Mesothelial cell of epicardium (in vitro differentiated cells): ENCODE measurements at regions not wholly inside any gene's neighbourhood (a gene's known extent, or its start where the extent isn't known, plus 50 kb on each side); places are given as distances from the start of the nearest gene placed in this dataset.
A peak's percentile ranks its signal among the peaks of the same experiment; 100 is the strongest.
"Not testable (repeated sequence)": the region's sequence is repeated elsewhere in the genome, so short reads cannot be mapped to it uniquely, and the experiment has no call there.

Source experiments
- DNase-seq, 2 experiments: peaks; one replicate each; pipeline ENCODE4 v3.0.0; 2021; ENCODE audit warnings: low spot score in 2 of 2; ENCODE audit not compliant: unreplicated experiment in 2 of 2
- H3K27ac Mint-ChIP-seq: 2 replicates; pipeline ENCODE4 v1.8.0; 2021; ENCODE audit warnings: mixed read lengths
- H3K27me3 Mint-ChIP-seq: 2 replicates; pipeline ENCODE4 v1.8.0; 2021; ENCODE audit warnings: low read depth, mixed read lengths
- H3K36me3 Mint-ChIP-seq: 2 replicates; pipeline ENCODE4 v1.8.0; 2021; ENCODE audit warnings: mixed read lengths
- H3K4me1 Mint-ChIP-seq: 2 replicates; pipeline ENCODE4 v1.8.0; 2021; ENCODE audit warnings: mixed read lengths
- H3K4me3 Mint-ChIP-seq: 2 replicates; pipeline ENCODE4 v1.8.0; 2021; ENCODE audit warnings: mild to moderate bottlenecking, moderate library complexity, mixed read lengths
- H3K9me3 Mint-ChIP-seq: 2 replicates; pipeline ENCODE4 v1.8.0; 2021; ENCODE audit warnings: mixed read lengths

DNA sequence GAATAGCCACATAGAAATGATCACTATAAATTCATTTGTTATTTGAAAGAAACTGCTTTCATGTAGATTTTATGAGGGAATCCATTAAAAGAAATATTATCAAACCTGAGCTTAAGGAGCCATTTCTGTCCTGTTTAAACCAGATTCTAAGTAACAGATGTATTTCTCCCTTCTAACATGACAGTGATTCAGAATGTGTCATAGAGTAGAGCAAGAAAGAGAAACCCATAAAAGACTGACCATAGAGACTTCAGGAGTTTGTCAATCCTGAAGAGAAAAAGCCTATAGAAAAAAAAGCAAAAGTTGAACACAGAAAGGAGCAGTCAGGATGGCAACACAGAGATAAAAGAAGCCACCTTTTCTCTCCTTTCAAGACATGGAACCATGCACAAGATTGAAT, 390.6 kb downstream of the PRIM2 start:
- not testable (repeated sequence) for H3K27me3 Mint-ChIP-seq, DNase-seq, H3K4me1 Mint-ChIP-seq, H3K4me3 Mint-ChIP-seq, H3K27ac Mint-ChIP-seq, H3K36me3 Mint-ChIP-seq
- H3K9me3 Mint-ChIP-seq: peaks cover 21% of the 10 kb centered on the region

DNA sequence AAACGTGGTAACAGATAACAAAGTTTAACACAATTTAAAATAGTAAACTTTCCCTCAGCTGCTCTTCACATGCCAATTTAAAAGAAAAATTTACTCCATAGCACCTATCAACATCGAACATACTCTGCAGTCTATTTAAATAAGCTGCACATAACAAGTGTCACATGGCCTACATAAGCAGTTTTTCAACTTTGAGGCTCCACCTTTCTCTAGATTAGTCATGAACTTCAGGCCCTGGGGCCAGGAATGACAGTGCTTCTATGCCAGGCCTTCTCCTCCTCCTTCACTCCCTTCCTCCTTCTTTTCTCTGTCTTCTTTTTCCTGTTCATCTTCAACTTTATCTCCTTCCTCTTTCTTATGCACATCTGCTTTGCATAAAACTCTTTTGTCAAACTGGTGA, 405.1 kb downstream of the PRIM2 start:
- peaks cover 17% of the 10 kb centered on the region for H3K9me3 Mint-ChIP-seq
- not testable (repeated sequence) for H3K27ac Mint-ChIP-seq, H3K4me3 Mint-ChIP-seq

DNA sequence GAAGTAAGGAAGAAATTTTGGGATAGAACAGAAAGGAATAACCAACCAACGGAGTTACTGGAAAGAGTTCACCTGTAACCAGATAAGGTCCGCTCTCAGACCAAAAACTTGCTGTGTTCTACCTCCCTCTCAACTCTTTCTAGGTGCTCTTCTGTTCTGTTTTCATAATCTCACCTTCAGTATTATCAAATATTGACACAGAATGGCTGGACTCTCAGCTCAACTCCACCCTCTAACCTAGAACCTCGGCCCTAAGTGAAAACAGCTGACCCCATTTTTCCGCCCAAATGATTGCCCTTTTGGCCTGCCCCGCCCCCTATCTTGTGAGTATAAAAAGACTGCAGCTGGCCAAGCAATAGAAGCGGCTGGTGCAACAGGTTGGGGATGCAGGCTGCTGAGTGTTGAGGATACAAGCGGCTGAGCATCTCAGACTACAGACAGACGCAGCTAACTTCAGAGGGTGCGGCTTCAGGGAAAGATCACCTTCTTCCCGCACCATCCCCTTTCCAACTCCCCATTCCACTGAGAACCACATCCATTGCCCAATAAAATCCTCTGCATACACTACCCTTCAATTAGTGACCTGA, 406.5 kb downstream of the PRIM2 start:
- not testable (repeated sequence) for H3K27ac Mint-ChIP-seq, H3K27me3 Mint-ChIP-seq, DNase-seq, H3K4me1 Mint-ChIP-seq, H3K36me3 Mint-ChIP-seq, H3K4me3 Mint-ChIP-seq
- H3K9me3 Mint-ChIP-seq: peaks cover 12% of the 10 kb centered on the region

More for the DNA sequence above, 405.1 kb downstream of the PRIM2 start:
- not testable (repeated sequence) for DNase-seq, H3K27me3 Mint-ChIP-seq, H3K36me3 Mint-ChIP-seq, H3K4me1 Mint-ChIP-seq

DNA sequence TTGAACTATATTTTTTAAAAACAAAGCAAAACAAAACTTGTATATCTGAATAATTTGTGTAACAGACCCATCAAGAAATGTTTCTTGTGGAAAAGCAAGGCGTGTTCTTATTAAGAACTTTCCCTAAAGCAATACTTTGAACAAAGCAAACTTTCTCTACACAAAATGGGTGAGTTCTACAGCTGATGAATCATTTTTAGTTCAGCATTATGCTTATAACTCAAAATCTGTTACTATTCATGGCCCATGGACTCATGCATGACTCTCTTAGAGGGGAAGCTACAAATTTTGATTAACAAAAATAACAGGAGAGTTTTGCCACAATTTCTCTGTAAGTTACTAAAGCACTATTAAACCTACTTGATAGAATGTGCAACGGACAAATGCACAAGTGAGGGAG, 412.0 kb downstream of the PRIM2 start:
- H3K27ac Mint-ChIP-seq, H3K36me3 Mint-ChIP-seq, H3K27me3 Mint-ChIP-seq, H3K4me1 Mint-ChIP-seq, DNase-seq, H3K4me3 Mint-ChIP-seq: not testable (repeated sequence)
- H3K9me3 Mint-ChIP-seq: peaks cover 14% of the 10 kb centered on the region

DNA sequence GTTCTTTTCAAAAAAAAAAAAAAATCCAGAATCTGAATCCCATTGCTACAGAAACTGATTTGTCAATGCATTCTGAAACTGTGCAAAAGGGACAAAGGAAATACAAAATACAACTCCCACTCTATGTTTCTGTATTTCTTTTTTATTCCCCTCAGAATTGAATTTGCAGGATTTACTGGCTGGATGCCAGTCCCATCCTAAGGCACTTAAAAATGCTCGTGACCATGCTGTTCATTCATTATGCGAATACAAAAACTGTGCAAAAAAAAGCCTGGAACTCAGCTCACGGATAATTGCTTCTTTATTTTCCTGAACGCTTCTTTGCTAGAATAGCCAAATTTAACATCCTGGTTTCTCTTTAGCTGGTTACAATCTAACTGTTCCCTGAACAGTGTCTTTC, 413.3 kb downstream of the PRIM2 start:
- H3K4me3 Mint-ChIP-seq, DNase-seq, H3K4me1 Mint-ChIP-seq, H3K27ac Mint-ChIP-seq, H3K36me3 Mint-ChIP-seq, H3K27me3 Mint-ChIP-seq: not testable (repeated sequence)
- peaks cover 15% of the 10 kb centered on the region for H3K9me3 Mint-ChIP-seq

DNA sequence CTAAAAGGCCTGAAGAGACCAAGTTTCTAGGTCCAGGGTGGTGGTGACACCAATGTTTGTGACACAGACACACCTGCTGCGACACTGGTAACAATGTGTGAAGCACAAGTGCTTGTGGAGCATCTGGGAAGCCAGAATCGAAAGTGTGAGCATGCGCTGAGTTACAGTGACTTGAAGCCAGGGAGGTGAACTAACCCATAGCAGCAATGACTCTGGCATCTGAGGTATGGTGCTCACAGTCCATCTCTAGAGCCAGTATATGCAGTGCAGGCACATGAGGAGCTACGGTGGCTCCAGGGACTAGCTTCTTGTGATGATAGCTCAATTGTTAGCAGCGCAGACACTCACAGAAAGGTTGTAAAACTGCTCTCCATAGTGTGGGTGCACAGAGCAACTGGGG, 430.3 kb downstream of the PRIM2 start:
- H3K27ac Mint-ChIP-seq, H3K36me3 Mint-ChIP-seq, DNase-seq, H3K4me3 Mint-ChIP-seq, H3K4me1 Mint-ChIP-seq, H3K27me3 Mint-ChIP-seq: not testable (repeated sequence)
- H3K9me3 Mint-ChIP-seq: peaks cover 29% of the 10 kb centered on the region

DNA sequence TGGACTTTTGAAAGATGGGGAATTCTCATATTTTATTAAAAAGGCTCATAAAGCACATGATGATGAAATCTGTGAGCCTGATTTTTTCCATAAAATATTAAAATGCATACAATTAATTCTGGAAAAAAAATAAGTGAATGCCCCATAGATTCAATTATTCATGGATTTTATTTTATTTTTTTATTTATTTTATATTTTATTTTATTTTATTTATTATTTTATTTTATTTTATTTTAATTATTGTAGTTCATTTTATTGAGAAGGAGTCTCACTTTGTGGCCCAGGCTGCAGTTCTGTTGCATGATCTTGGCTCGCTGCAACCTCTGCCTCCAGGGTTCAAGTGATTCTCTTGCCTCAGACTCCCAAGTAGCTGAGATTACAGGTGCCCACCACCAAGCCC, 442.4 kb downstream of the PRIM2 start:
- not testable (repeated sequence) for H3K27me3 Mint-ChIP-seq, H3K36me3 Mint-ChIP-seq, H3K4me1 Mint-ChIP-seq, H3K27ac Mint-ChIP-seq, H3K9me3 Mint-ChIP-seq, H3K4me3 Mint-ChIP-seq, DNase-seq

DNA sequence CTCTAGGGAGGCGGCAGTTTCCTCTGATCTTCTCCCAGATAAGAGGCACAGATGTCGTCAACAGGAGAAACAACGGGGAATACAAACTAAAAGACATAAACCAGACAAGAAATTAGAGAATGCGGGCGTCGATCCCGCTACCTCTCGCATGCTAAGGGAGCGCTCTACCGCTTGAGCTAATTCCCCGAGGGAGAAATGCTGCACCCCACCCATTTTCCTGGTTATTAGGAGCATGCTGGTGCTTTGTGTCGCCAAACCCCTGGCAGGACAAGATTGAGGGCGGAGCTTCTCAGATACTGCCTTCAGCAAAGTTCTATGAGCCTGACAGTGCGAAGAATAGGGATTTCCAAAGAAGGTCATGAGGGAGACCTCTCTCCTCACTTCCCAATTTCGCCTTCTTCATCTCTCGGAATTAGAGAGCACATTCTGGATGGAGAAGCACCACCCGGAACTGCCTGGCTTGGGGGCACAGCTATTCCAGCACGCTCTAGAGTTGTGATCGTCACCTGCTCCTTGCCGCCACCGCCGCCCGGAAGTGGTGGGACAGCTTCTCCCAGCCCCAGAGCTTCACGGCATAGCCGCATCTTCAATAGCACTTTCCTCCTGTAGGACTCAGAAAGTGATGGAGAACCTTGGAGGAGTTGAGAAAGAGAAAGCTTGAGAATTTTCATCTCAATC, 475.4 kb downstream of the PRIM2 start:
- H3K4me3 Mint-ChIP-seq, DNase-seq, H3K27ac Mint-ChIP-seq, H3K36me3 Mint-ChIP-seq, H3K4me1 Mint-ChIP-seq: not testable (repeated sequence)
- Mint-ChIP-seq H3K27me3 (peaks cover 54% of the 10 kb centered on the region), H3K9me3 (peaks cover 14% of the 10 kb centered on the region)

DNA sequence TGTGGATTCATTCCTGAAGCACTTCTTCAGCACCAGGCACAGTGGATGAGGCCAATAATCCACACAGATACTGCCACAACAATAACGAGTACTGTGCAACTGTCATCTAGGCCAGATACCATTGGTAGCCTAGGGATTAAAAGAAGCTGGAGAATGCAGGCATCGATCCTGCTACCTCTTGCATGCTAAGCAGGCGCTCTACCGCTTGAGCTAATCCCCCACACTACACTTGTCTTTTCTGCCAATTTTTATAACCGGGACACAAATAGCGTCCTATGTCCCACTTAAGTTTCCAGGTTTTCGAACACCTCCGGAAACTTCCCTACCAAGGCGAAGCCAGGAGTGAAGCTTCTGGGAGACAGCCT, 475.9 kb downstream of the PRIM2 start:
- not testable (repeated sequence) for H3K36me3 Mint-ChIP-seq, H3K4me1 Mint-ChIP-seq, DNase-seq, H3K4me3 Mint-ChIP-seq, H3K27ac Mint-ChIP-seq
- peaks cover 14% of the 10 kb centered on the region for H3K9me3 Mint-ChIP-seq
- peaks cover 54% of the 10 kb centered on the region for H3K27me3 Mint-ChIP-seq

DNA sequence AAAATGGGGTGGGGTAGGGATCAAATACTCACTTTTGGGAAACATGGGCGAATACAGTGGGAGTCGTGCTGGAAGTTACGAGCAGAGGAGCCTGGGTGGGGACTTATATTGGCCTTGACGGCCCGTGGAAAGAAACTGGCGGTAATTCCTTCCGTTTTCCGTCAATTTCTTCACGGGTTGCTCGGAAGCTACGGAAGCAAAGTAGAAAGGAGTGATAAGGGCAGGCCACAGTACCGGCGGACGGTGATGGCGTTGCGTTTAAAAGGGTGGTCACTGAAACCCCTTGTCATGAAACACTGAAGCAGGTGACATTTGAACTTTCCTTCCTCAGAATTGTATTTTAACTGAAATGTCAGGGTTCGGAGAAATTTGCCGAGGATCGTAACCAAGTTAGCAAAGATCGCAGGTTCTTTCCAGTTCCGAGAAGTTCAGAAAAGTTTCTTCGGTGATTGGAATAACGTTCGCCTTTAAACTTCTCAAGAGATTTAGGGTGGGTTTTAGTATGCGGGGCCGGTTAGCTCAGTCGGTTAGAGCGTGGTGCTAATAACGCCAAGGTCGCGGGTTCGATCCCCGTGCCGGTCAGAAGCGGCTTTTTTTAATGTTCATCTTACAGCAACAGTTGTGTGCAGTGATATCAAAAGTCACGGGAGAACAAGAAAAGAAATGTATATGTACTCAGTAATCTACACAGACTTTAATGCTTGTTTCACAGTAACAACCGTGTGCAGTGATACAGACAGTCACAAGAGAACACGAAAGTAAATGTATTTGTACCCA, 482.5 kb downstream of the PRIM2 start:
- H3K4me1 Mint-ChIP-seq, H3K27ac Mint-ChIP-seq, DNase-seq, H3K9me3 Mint-ChIP-seq, H3K36me3 Mint-ChIP-seq: not testable (repeated sequence)
- Mint-ChIP-seq H3K4me3 (peak overlapping the region; percentile 50), H3K27me3 (peaks cover 58% of the 10 kb centered on the region)

DNA sequence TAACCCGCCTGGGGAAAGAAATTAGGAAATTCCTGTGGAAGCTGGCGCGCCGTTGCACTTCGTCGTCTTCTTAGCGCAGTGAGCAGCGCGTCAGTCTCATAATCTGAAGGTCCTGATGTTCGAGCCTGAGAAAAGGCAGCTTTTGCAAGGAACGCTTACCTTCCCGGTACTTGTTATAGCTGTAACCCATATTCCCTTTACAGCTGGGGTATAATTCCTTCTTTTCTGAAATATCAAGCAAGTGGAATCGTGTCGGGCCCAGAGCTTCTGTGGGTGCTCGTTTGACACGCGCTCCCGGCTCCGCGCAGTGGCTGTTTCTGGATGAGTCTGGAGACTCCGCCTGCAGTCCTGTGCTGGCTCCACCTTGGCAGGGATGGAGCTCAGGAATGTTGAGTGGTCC, 491.2 kb downstream of the PRIM2 start:
- peaks cover 70% of the 10 kb centered on the region for H3K27me3 Mint-ChIP-seq

DNA sequence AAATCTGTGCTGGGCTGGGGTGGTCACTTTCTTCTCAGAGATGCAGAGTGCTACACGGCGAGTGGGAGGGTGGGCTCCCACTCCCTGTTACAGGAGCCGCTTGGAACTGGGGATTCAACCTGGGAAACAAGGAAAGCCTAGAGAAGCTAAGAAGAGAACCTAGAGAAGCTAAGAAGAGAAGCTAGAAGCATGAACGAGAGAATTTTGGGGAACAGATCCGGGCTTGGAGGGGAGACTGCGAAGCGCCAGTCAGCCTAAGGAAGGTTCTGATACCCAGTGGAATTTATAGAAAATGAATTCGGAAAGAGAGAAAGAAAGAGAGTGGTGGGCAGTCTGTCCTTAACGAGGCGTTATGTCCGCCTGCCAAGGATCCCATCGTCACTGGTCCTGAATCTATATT, 492.0 kb downstream of the PRIM2 start:
- H3K9me3 Mint-ChIP-seq, H3K4me1 Mint-ChIP-seq, H3K36me3 Mint-ChIP-seq, H3K27ac Mint-ChIP-seq, DNase-seq, H3K4me3 Mint-ChIP-seq: not testable (repeated sequence)
- H3K27me3 Mint-ChIP-seq: peaks cover 77% of the 10 kb centered on the region

More for the DNA sequence above, 491.2 kb downstream of the PRIM2 start:
- not testable (repeated sequence) for H3K9me3 Mint-ChIP-seq, H3K4me3 Mint-ChIP-seq, DNase-seq, H3K27ac Mint-ChIP-seq, H3K36me3 Mint-ChIP-seq, H3K4me1 Mint-ChIP-seq

DNA sequence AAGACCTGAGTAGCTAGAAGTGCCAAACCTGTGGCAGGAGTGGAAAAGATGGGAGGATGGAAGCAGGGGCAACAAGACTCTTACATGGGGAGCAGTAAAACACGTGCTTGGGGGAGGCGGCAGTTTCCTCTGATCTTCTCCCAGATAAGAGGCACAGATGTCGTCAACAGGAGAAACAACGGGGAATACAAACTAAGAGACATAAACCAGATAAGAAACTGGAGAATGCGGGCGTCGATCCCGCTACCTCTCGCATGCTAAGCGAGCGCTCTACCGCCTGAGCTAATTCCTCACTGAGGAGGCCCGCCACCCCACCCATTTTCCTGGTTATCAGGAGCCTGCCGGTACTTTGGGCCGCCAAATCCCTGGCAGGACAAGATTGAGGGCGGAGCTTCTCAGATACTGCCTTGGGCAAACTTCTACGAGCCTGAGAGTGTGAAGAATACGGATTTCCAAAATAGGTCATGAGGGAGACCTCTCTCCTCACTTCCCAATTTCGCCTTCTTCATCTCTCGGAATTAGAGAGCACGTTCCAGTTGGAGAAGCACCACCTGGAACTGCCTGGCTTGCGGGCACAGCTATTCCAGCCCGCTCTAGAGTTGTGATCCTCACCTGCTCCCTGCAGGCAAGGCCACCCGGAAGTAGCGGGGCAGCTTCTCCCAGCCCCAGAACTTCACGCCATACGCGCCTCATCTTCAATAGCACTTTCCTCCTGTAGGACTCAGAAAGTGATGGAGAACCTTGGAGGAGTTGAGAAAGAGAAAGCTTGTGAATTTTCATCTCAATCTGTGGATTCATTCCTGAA, 496.0 kb downstream of the PRIM2 start:
- H3K4me1 Mint-ChIP-seq, DNase-seq: not testable (repeated sequence)

DNA sequence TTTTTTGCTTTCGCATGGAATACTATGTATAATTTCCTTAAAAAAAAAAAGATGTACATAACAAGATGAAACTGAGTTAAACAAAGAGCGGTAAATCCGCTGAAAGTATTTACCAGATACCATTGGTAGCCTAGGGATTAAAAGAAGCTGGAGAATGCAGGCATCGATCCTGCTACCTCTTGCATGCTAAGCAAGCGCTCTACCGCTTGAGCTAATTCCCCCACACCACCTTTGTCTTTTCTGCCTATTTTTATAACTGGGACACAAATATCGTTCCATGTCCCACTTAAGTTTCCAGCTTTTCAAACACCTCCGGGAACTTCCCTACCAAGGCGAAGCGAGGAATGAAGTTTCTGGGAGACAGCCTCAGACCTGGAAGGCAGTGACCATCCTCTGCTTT, 498.4 kb downstream of the PRIM2 start:
- not testable (repeated sequence) for H3K36me3 Mint-ChIP-seq, DNase-seq, H3K4me1 Mint-ChIP-seq, H3K4me3 Mint-ChIP-seq, H3K27ac Mint-ChIP-seq, H3K9me3 Mint-ChIP-seq
- H3K27me3 Mint-ChIP-seq: peaks cover 68% of the 10 kb centered on the region

More for the DNA sequence above, 496.0 kb downstream of the PRIM2 start:
- not testable (repeated sequence) for H3K27ac Mint-ChIP-seq, H3K36me3 Mint-ChIP-seq, H3K4me3 Mint-ChIP-seq, H3K9me3 Mint-ChIP-seq
- peaks cover 78% of the 10 kb centered on the region for H3K27me3 Mint-ChIP-seq
